Activated T-cell treated with anti-CD3 and anti-CD28 coated beads, Interleukin-2, amount 50 U/mL, for 72 hours (primary cell): ENCODE measurements at regions not wholly inside any gene's neighbourhood (a gene's known extent, or its start where the extent isn't known, plus 50 kb on each side); places are given as distances from the start of the nearest gene placed in this dataset.

ENCODE experiments used
- ATAC-seq, 2 donors: fragments of 150-1000 bp; cut with Tn5 transposase; replicated peaks in 1 of 2; 2 replicates each; pipeline ENCODE4 v1.10.0; 2021; ENCODE audit warnings: moderate library complexity in 2 of 2, mild to moderate bottlenecking in 1 of 2
- DNase-seq, 2 donors: peaks; one replicate each; pipeline ENCODE4 v3.0.0; 2021 to 2022; ENCODE audit warnings: mixed read lengths in 1 of 2
- H3K27ac Mint-ChIP-seq: one replicate; pipeline ENCODE4 v1.8.0; 2022; ENCODE audit warnings: mild to moderate bottlenecking, moderate library complexity, mixed read lengths
- H3K27me3 Mint-ChIP-seq: one replicate; pipeline ENCODE4 v1.8.0; 2022; ENCODE audit warnings: low read depth, mixed read lengths
- H3K36me3 Mint-ChIP-seq, 2 donors: one replicate each; pipeline ENCODE4 v1.8.0; 2022; ENCODE audit warnings: mixed read lengths in 2 of 2, mild to moderate bottlenecking in 1 of 2; ENCODE audit not compliant: insufficient read depth in 2 of 2
- H3K4me1 Mint-ChIP-seq: one replicate; pipeline ENCODE4 v1.8.0; 2022; ENCODE audit warnings: low read depth, mixed read lengths
- H3K4me3 Mint-ChIP-seq, 2 donors: one replicate each; pipeline ENCODE4 v1.8.0; 2022; ENCODE audit warnings: mild to moderate bottlenecking in 2 of 2, mixed read lengths in 2 of 2, moderate library complexity in 2 of 2
- H3K9me3 Mint-ChIP-seq, 2 donors: one replicate each; pipeline ENCODE4 v1.8.0; 2022; ENCODE audit warnings: mixed read lengths in 2 of 2

DNA sequence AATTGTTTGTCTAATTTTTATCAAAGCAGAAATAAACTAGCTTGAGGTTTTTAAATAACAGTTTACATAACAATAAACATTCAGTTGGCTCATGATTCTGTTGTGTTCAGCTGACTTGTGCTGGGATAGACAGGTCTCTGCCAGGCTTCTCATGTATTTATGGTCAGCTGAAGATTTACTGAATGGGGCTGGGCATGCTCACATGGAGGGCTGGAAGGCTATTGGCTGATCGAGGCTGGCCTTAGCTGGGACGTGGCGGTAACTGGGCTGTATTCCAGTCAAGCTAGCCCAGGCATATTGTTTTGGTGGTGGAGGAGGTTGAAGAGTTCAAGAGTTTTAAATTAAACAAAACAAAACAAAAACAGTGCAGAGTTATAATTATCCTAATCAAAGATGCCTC lies 251.0 kb upstream of the MTPN start:
- DNase-seq: no peak
- peaks cover 0 to 8% of the 10 kb centered on the region in 2 donors for H3K36me3 Mint-ChIP-seq
- no peak overlapping the region for H3K27ac Mint-ChIP-seq
- no peak overlapping the region for H3K4me3 Mint-ChIP-seq
- no peaks in the 10 kb centered on the region for H3K27me3 Mint-ChIP-seq
- H3K9me3 Mint-ChIP-seq: peaks cover 6 to 26% of the 10 kb centered on the region in 2 donors
- no peaks in the 10 kb centered on the region for H3K4me1 Mint-ChIP-seq
- no peak for ATAC-seq

DNA sequence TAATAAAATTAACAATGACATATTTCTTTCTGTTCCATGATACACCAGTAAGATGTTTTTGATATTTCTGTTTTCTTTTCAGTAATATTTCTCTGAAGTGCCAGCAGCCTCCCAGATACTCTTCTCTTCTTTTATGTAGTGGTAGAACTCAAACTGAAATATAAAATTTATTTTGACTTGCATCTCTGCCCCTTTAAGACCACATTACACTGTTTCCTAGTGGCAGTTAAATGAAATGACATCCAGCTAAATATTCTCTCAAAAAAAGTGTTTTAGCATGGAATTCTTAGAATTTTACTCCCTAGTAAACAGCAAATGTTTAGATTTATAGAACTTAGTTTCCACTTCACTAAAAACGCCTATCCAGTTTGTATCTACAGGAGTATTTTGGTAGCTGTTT lies 237.2 kb upstream of the MTPN start:
- no peaks in the 10 kb centered on the region for H3K36me3 Mint-ChIP-seq
- H3K9me3 Mint-ChIP-seq: peaks cover 1 to 3% of the 10 kb centered on the region in 2 donors
- no peak for ATAC-seq
- H3K27me3 Mint-ChIP-seq: no peaks in the 10 kb centered on the region
- no peak overlapping the region for H3K27ac Mint-ChIP-seq
- no peaks in the 10 kb centered on the region for H3K4me1 Mint-ChIP-seq
- no peak for DNase-seq
- no peak overlapping the region for H3K4me3 Mint-ChIP-seq

DNA sequence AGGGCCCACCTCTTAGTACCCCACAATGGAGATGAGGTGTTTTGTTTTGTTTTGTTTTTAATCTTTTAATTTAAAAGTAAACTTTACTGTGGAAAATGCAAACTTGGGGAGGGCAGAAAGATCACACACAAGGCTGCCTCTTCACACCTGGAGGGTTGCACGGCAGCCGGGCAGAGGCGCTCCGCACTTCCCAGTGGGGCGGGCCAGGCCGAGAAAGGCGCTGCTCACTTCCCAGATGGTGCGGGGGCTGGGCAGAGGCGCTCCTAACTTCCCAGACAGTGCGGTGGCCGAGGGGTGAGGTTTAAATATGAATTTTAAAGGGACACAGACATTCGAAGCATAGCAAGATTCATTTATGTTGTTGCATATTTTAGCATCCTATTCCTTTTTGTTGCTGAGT lies 235.9 kb upstream of the MTPN start:
- Mint-ChIP-seq H3K9me3 (peaks cover 1 to 3% of the 10 kb centered on the region in 2 donors), H3K27ac (no peak overlapping the region), H3K4me1 (no peaks in the 10 kb centered on the region), H3K27me3 (no peaks in the 10 kb centered on the region), H3K4me3 (no peak overlapping the region), H3K36me3 (peaks cover 0 to 1% of the 10 kb centered on the region in 2 donors)
- ATAC-seq: no peak
- DNase-seq: no peak

DNA sequence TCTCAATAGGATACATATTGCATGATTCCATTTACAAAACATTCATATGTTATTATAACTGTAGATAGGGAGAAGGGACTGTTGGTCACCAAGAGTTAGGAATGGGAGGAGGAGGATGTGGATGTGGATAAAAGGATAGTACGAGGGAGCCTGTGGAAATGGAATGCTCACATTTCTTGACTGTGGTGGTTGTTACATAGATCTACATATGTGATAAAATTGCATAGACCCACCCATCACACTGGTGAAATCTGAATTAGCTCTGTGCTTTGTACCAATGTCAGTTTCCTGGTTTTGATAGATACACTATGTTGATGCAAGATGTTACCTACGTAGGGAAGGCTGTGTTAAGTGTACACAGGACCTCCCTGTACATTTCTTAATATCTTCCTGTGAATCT lies 233.5 kb upstream of the MTPN start:
- ATAC-seq: no peak
- peaks cover under 1 to 5% of the 10 kb centered on the region in 2 donors for H3K9me3 Mint-ChIP-seq
- H3K36me3 Mint-ChIP-seq: peaks cover 0 to 1% of the 10 kb centered on the region in 2 donors
- H3K4me1 Mint-ChIP-seq: no peaks in the 10 kb centered on the region
- no peak overlapping the region for H3K27ac Mint-ChIP-seq
- DNase-seq: no peak
- H3K27me3 Mint-ChIP-seq: no peaks in the 10 kb centered on the region
- H3K4me3 Mint-ChIP-seq: no peak overlapping the region

DNA sequence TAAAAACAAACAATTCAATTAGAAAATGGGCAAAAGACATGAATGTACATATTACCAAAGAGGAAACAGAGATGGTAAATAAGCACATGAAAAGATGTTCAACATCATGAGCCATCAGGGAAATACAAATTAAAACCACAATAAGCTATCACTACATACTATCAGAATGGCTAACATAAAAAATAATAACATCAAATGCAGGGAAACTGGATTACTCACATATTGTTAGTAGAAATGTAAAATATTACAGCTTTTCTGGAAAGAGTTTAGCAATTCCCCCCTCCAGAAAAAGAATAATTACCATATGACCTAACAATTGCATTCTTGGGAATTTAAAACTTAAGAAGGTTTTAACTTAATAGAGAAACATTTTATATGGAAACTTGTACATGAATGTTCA lies 232.9 kb upstream of the MTPN start:
- peaks cover 0 to 1% of the 10 kb centered on the region in 2 donors for H3K36me3 Mint-ChIP-seq
- no peak for DNase-seq
- H3K27ac Mint-ChIP-seq: no peak overlapping the region
- ATAC-seq: no peak
- H3K4me3 Mint-ChIP-seq: no peak overlapping the region
- peaks cover 0 to 5% of the 10 kb centered on the region in 2 donors for H3K9me3 Mint-ChIP-seq
- H3K27me3 Mint-ChIP-seq: no peaks in the 10 kb centered on the region
- H3K4me1 Mint-ChIP-seq: no peaks in the 10 kb centered on the region

DNA sequence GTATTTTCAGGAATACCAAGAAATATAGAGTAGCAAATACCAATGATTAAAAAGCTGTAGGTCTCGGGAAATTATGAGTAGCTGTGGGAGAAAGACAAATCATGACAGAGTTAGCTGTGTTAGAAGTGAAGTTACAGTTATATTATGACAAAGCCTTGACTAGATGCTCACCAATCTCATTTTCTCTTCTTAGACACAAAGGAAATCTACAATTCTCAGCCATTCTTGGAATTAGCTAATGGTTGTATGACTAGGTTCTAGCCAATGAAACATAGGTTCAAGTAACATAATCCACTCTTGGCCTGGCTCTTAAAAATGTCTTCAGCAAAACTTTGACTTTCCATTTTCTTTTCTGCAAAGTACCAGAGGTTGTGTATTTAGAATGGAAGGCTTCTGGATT lies 228.8 kb upstream of the MTPN start:
- no peaks in the 10 kb centered on the region for H3K4me1 Mint-ChIP-seq
- H3K27ac Mint-ChIP-seq: peak overlapping the region; percentile 89
- peaks cover 0 to 5% of the 10 kb centered on the region in 2 donors for H3K9me3 Mint-ChIP-seq
- peak in 1 of 2 donors; percentile 66 for ATAC-seq
- no peak for DNase-seq
- peaks cover 0 to 1% of the 10 kb centered on the region in 2 donors for H3K36me3 Mint-ChIP-seq
- no peak overlapping the region for H3K4me3 Mint-ChIP-seq
- no peaks in the 10 kb centered on the region for H3K27me3 Mint-ChIP-seq

DNA sequence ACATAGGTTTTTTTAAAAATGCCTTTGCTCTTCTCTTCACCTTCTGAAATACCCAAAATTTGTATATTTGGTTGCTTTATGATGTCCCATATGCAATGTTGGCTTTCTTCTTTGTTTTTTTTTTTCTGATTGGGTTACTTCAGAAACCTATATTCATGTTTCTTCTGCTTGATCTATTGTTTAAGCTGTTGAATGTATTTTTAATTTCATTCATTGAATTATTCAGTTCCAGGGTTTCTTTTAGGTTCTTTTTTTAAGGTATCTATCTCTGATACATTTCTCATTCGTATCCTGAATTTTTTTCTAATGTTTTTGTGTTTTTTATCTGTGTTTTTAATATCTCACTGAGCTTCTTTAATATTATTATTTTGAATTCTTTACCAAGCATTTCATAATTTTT lies 221.0 kb upstream of the MTPN start:
- Mint-ChIP-seq H3K27me3 (no peaks in the 10 kb centered on the region), H3K36me3 (peaks cover 14 to 16% of the 10 kb centered on the region in 2 donors), H3K9me3 (peaks cover 15 to 34% of the 10 kb centered on the region in 2 donors)

DNA sequence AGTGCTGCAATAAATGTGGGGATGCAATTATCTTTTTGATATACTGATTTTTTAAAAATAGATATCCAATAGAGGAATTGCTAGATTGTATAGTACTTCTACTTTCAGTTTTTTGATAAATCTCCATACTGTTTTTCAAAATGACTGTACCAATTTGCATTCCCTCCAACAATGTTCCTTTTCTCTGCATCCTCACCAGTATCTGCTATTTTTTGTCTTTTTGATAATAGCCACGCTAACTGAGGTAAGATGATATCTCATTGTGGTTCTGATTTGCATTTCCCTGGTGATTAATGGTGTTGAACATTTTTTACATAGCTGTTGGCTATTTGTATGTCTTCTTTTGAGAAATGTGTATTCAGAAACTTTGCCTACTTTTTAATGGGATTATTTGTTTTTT lies 217.7 kb upstream of the MTPN start:
- ATAC-seq: no peak
- H3K9me3 Mint-ChIP-seq: peaks cover 15 to 33% of the 10 kb centered on the region in 2 donors
- peaks cover 14 to 16% of the 10 kb centered on the region in 2 donors for H3K36me3 Mint-ChIP-seq

More for the DNA sequence above, 221.0 kb upstream of the MTPN start:
- H3K27ac Mint-ChIP-seq: no peak overlapping the region
- no peak overlapping the region for H3K4me3 Mint-ChIP-seq
- H3K4me1 Mint-ChIP-seq: no peaks in the 10 kb centered on the region
- ATAC-seq (no peak), DNase-seq (no peak)

DNA sequence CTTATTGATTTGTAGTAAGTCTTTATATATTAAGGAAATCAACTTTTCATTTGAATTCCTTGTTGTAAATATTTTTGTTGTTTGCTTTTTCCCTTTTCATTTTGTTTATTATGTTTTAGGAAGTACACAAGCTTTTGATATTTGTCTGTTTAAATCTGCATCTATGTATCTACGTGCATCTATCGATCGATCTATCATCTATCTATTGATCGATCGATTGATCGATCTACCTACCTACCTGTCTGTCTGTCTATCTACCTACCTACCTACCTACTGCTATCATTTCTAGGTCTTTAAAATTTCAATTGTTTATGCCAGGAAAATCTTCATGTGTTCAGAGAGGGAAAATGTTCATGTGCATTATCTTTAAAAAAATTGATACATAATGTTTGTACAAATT lies 216.8 kb upstream of the MTPN start:
- peaks cover 14 to 16% of the 10 kb centered on the region in 2 donors for H3K36me3 Mint-ChIP-seq
- no peaks in the 10 kb centered on the region for H3K4me1 Mint-ChIP-seq
- ATAC-seq: no peak
- no peaks in the 10 kb centered on the region for H3K27me3 Mint-ChIP-seq
- H3K27ac Mint-ChIP-seq: no peak overlapping the region
- H3K4me3 Mint-ChIP-seq: no peak overlapping the region
- H3K9me3 Mint-ChIP-seq: peaks cover 13 to 31% of the 10 kb centered on the region in 2 donors
- no peak for DNase-seq

More for the DNA sequence above, 217.7 kb upstream of the MTPN start:
- DNase-seq: no peak
- no peak overlapping the region for H3K27ac Mint-ChIP-seq
- no peaks in the 10 kb centered on the region for H3K4me1 Mint-ChIP-seq
- no peak overlapping the region for H3K4me3 Mint-ChIP-seq
- no peaks in the 10 kb centered on the region for H3K27me3 Mint-ChIP-seq

DNA sequence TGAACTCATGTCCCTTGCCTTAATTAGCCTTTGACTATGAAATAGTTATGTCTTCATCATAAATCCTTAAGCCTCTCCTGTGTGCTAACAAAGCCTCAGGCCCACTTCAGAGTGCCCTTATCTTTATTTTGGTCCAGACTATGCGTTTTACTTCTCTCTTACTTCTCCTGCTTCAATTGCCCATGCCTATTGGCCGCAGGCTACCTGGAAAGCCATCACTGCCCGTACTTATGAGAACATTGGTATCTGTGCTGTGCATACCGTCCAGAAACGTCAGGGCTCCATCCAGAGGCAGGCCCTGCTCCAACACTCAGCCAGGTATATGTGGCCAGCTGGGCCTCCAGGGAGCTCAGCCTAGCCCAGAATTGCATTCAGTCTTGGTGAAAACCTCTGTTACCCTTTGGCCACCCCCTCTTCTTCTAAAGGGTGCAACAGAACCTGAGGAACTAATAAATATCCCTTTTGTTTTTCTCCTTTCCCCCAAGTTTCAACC lies 212.4 kb upstream of the MTPN start:
- DNase-seq: no peak
- no peak overlapping the region for H3K4me3 Mint-ChIP-seq
- no peak for ATAC-seq
- H3K9me3 Mint-ChIP-seq: peaks cover 0 to 6% of the 10 kb centered on the region in 2 donors
- no peaks in the 10 kb centered on the region for H3K27me3 Mint-ChIP-seq
- no peak overlapping the region for H3K27ac Mint-ChIP-seq
- no peaks in the 10 kb centered on the region for H3K4me1 Mint-ChIP-seq
- peaks cover 0 to 2% of the 10 kb centered on the region in 2 donors for H3K36me3 Mint-ChIP-seq

DNA sequence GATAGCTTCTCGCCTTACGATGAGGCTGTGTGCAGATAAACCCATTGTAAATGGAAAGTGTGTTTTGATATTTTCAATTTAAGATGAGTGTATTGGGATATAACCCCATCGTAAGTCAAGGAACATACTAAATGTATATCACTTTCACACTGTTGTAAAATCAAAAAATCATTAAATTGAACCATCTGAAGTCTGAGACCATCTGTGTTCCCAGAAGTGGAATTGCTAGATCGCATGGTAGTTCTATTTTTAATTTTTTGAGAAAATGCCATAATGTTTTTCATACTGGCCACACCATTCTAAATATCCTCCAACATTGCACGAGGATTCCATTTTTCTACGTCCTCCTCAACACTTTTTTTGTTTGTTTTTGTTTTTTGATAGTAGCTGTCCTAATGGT lies 209.1 kb upstream of the MTPN start:
- ATAC-seq: no peak
- Mint-ChIP-seq H3K4me1 (no peaks in the 10 kb centered on the region), H3K36me3 (no peaks in the 10 kb centered on the region), H3K9me3 (peaks cover 0 to 9% of the 10 kb centered on the region in 2 donors), H3K27me3 (no peaks in the 10 kb centered on the region), H3K27ac (no peak overlapping the region), H3K4me3 (no peak overlapping the region)
- DNase-seq: no peak

DNA sequence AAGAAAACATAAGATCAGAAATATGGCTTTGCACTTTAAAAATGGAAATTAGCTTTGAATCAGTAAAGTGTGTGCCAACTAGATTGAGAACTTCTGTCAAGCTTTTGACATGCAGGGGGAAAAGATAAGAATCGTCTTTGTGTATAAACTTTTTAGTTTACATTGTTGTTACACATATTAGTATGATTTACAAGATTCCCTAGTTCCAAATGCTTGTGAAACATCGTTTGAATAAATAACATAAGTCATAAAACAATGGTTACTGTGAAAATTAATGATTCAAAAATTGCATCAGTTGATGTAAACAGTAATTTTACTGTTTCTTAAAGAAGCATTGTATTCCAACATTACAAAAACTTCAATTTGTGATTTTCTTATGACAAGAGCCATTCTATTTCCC lies 207.6 kb upstream of the MTPN start:
- Mint-ChIP-seq H3K4me1 (no peaks in the 10 kb centered on the region), H3K36me3 (no peaks in the 10 kb centered on the region), H3K9me3 (peaks cover 0 to 9% of the 10 kb centered on the region in 2 donors), H3K4me3 (no peak overlapping the region), H3K27ac (no peak overlapping the region), H3K27me3 (no peaks in the 10 kb centered on the region)
- DNase-seq: no peak
- ATAC-seq: no peak

DNA sequence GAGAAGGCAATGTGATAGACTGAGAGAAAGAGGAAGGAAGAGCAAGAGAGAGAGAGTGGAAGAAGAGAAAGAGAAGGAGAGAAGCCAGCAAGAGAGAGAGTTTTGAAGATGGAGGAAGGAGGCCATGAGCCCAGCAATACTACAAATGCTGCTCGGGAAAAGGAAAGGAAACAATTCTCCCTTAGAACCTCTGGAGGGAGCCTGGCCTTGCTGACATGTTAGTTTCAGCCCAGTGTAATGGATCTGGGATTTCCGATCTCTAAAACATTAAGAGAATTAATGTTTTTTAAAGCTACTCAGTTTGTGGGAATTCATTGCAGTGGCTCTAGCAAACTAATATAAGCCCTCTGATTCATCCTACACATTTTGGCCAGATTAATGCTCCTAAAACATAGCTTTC lies 206.8 kb upstream of the MTPN start:
- H3K4me1 Mint-ChIP-seq: peaks cover 6% of the 10 kb centered on the region
- H3K4me3 Mint-ChIP-seq: no peak overlapping the region
- ATAC-seq (no peak), DNase-seq (no peak)
- H3K9me3 Mint-ChIP-seq: peaks cover 0 to 9% of the 10 kb centered on the region in 2 donors
- no peak overlapping the region for H3K27ac Mint-ChIP-seq
- no peaks in the 10 kb centered on the region for H3K36me3 Mint-ChIP-seq
- H3K27me3 Mint-ChIP-seq: no peaks in the 10 kb centered on the region

DNA sequence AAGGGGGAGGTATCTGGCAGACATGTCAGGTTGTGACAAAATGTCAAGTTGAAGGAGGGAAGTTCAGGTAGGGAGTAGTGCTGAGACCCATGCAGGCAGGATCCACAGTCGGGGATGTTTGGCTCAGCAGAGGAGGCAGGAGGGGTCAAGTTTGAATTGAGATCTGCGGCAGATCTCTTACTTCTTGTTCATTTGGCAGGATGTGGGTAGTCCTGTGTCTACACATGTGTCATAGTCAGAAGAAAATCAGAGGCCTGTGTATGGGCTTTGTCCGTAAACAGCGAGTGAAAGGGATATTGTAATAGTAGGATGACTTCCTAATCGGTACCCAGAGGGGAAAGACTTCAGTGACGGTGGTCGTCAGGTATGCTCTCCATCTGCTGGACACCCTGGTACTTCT lies 203.8 kb upstream of the MTPN start:
- Mint-ChIP-seq H3K4me1 (peaks cover 6% of the 10 kb centered on the region), H3K27me3 (no peaks in the 10 kb centered on the region), H3K36me3 (no peaks in the 10 kb centered on the region), H3K27ac (no peak overlapping the region), H3K4me3 (no peak overlapping the region), H3K9me3 (peaks cover 0 to 9% of the 10 kb centered on the region in 2 donors)
- DNase-seq (no peak), ATAC-seq (peak; percentile 31 to 54)
